ENCODE measurements at regions not wholly inside any gene's neighbourhood (a gene's known extent, or its start where the extent isn't known, plus 50 kb on each side); places are given as distances from the start of the nearest gene placed in this dataset.

DNA sequence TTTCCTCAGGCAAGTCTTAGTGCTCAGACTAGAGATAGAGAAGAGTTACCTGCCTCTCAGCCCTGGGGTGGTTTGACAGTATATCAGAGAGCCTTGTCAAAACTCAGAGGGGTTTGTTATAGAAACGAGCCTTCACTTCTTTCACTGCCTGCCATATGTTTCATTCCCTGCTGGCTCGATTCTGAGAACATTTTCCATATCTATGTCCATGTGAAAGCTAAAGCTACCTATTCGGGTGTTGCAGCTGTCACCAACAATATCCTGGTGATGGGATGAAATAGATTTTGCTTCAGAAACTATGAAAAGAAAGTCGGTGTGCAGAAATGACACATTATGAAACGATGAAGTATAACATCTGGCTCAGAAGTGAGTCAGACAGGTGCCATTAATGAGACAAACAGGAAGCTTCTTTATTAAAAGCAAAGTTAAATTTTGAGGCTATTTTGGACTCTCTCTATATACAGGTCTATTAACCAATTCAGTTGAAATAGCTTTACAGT, 56.1 kb upstream of the TANK start:
- TF ChIP-seq, protein P1, sequence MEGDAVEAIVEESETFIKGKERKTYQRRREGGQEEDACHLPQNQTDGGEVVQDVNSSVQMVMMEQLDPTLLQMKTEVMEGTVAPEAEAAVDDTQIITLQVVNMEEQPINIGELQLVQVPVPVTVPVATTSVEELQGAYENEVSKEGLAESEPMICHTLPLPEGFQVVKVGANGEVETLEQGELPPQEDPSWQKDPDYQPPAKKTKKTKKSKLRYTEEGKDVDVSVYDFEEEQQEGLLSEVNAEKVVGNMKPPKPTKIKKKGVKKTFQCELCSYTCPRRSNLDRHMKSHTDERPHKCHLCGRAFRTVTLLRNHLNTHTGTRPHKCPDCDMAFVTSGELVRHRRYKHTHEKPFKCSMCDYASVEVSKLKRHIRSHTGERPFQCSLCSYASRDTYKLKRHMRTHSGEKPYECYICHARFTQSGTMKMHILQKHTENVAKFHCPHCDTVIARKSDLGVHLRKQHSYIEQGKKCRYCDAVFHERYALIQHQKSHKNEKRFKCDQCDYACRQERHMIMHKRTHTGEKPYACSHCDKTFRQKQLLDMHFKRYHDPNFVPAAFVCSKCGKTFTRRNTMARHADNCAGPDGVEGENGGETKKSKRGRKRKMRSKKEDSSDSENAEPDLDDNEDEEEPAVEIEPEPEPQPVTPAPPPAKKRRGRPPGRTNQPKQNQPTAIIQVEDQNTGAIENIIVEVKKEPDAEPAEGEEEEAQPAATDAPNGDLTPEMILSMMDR (IDR thresholded peaks at IDR 0.05) = no peak
- no peak for TF ChIP-seq POLR2A (IDR thresholded peaks at IDR 0.05)
